Right kidney (tissue), 1 donor: ENCODE measurements at regions not wholly inside any gene's neighbourhood (a gene's known extent, or its start where the extent isn't known, plus 50 kb on each side); places are given as distances from the start of the nearest gene placed in this dataset.

Experiments
- DNase-seq: peaks from one replicate; pipeline ENCODE4 v3.0.0-alpha.2; 2016

DNA sequence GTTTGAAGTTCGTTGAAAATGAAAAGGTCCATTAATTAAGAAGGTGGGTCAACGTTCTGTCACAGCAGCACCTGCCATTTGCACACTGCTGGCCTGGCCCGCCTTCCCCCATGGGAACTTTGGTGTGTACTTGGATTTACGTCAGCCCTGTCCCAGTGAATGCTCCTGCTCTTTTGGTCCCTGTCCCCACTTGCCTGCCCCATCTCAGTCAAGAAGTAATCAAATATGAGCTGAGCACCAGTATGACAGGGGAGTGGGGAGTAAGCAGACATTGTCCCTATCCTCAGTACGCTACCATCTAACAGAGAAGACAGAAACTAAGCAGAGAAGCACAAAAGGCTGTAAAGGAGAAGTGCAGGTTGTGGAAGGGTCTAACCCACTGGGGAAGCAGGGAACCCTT is 65.1 kb downstream of the SLC4A3 start:
- DNase-seq, result no peak

DNA sequence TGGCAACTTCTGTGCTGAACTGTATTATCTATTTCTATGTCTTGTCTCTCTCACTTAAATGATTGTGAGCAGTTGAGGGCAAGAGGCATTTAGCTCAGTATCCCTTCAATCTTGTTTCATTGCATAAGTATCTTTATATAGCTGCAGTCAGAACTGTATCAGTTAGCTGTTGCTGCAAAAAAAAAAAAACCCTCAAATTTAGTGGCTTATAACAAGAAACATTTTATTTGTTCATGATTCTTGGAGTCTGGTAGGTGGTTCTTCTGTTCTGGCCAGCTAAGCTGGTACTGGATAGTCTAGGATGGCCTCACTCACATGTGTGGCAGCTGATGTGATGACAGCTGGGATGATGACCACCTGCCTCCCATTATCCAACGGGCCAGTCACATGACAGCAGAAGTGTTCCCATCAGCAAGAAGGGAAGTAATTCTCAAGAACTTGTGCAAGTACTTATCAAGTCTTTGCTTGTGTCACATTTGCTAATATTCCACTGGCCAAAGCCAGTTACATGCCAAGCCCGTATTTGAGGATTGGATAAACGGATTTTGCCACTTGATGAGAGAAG is 67.8 kb downstream of the SLC4A3 start:
- DNase-seq, result no peak

DNA sequence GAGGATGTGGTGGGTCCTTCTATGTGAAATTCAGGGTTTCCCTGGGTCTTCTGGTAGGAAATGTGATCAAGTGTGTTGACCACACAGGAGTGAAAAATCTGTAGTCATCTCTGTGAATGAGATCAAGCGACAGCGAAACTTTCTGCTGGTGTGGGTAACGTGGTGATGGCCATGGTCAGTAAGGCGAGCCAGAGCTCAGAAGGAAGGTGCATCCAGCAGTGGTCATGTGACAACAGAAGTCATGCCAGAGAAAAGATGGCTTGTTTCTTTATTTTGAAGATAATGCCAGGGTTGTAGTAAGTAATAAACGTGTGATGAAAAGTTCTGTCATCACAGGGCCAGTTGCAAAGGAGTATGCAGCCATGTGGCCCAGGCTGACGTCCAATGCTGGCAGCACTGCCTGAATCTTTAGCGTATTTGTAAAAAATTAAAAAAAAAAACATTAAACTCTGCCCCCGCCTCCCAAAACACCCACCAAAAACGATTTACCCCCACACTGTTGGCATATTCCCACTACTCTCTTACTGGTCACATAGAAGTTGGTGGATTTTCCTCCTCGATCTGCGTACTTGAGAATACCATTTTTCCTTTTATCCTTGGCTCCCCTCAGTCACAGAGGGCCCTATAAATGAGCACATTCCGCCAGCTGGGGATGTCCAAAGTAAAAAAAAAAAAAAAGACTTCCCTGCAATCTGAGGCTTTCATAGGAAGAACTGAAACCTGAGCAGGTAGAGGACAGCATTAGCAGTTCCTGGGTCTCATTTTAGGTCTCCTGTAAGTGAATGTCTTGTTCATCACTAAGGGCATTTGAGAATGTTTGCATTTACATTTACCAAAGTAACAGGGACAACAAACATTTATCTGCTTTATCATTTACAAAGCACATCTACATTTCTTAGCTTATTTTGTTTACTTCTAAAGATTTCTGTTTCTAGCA is 70.6 kb downstream of the SLC4A3 start:
- DNase-seq, result no peak

DNA sequence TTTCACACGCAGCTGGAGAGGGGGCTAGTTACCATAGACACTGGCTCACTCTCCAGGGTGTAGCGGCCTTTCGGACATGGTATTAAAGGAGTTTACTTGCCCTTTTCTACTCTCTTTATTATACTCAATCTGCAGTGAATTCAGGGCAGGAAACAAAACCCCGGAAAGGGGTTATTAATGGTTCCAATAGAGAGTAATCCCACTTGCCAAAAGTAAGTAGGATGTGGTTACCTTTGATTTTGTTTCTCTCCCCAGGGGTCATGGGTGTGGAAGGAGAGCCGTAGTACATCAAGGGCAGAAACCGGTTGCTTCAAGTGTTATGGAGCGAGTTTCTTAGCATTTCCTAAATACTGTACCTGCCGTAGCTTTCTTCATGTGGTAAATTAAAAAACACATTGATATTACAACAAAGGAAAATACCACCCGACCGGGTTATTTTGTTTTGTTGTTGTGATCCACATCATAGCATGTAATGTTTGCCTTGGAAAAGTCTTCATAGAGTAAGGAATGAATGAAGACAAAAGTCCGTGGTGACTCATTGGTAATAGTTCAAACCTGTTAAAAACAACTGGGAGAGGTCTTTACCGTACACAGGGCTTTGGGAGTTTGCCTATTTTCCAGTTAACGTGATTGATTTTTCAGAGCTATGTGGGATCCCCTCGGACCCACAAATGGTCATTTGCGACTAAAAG is 71.5 kb downstream of the SLC4A3 start:
- no peak for DNase-seq

DNA sequence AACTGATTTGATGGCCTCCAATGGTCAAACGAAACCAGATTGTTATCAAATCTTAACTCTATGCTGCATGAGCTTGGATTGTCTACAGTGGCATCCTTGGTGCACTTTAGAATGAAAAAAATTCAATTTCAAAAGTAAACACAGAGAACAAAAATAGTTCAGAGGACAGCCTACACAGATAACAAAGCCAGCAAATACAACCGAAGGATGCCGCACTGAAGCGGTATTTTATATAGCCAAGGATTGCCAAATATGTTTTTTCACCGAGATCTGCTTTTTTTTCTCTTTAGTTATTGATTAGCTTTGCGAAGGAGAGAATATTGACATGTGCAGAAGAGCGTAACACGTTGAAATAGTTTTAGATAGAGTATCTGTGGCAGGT is 72.0 kb downstream of the SLC4A3 start:
- no peak for DNase-seq

DNA sequence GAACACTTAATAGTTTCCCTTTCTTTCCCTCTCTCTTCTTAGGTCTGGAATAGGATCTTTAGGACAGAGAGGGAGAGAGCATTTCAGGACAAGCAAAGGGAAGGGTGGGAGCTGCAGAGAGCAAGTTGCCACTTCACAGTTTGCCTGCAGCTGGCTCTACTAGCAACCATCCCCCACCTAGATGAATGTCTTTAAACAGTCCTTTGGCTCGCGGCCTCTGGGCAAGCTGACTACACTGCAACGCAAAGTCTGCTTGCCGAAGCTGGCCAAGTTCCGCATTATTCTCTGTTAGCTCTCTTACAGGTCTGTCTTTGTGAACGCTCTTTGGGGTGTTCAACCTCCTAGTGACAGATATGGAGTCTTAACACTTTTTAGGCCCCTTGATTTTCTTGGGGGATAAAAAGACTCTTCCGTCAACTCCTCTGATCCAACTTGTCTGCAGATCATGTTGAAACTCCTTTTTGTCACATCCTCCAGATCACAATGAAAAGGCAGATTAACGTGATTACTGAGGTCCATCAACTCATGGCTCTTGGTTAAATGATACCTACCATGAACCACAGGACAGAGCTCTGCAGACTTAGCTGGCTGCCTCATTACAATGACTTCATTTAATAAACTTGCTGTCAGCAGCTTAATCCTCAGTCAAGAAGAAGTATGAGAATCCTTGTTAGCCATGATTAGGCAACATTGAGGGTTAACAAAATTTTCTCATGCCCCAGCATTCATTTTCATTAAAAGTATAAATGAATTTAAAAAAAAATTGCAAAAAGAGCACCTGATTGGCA is 74.6 kb downstream of the SLC4A3 start:
- no peak for DNase-seq

DNA sequence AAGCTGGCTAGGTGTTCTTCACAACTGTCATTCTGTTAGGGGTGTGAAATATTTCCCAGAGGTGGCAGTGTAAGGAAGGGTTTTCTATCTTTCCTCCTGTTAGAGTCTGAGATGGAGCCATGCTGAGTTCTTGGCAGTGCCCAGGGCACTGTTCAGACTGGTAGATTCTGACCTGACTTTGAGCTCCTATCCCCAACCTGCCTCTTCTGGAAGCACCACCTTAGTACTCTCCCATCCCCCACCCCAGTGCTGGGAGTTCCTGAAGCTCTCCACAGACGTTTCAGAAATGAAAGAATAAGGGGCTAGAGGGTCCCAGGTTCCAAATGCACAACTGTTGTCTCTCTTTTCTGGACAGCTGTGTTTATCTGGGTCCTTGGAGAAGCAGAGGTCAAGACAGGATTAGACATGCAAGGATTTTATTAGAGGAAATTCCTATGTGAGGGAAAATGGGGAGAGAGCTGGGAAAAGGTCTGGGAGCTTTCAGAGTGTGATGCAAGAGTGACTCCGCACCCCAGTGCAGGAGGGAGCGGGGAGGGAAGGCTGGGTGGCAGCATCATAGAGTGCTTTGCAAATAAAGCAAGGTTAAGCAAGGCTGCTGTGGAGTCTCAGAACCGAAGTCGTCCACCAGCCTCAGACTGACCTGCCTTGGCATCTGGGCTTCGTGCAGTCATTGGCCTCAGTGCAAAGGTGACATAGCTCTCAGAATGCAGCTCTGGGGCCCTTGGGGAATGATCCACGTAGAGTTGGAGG is 75.5 kb downstream of the SLC4A3 start:
- no peak for DNase-seq

DNA sequence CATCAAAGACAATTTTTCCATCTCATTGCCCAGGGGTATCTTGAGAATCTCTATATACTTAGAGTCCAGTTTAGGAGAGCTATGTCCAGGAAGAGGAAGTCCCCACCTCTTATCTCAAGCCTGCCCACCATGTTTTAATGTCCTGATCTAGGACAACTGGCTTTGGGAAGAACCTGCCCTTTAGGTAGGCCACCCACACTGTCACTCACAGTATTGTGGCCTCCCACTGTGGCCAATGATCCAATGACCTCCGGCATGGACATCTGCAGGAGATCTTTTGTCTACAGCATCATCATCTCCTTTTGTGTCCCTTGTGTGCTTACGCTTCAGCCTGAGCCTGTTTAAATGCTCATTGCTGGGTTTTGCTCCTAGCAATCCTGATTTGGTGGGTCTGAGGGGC is 77.4 kb downstream of the SLC4A3 start:
- DNase-seq, result no peak

DNA sequence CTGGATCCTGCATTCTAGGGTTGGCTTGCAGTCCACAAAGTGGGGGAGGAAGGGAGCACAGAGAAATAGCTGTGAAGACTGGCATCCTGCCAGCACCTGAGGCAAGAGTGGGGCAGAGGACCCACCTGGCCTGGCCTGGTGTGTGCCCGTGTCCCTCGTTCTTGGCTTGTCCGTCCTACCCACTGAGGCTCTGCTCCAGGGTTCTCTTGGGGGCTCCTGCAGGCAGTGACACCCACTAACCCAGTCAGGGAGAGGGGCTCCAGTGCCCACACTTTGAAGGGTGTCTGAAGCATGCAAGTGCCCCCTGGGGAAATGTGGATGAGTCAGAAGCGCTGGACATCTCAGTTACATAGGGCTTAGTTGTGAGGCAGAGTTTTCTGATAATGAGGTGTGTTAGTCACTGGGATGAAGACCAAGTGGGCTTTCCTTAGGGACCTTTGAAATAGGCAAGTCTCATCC is 79.4 kb downstream of the SLC4A3 start:
- DNase-seq, result no peak

DNA sequence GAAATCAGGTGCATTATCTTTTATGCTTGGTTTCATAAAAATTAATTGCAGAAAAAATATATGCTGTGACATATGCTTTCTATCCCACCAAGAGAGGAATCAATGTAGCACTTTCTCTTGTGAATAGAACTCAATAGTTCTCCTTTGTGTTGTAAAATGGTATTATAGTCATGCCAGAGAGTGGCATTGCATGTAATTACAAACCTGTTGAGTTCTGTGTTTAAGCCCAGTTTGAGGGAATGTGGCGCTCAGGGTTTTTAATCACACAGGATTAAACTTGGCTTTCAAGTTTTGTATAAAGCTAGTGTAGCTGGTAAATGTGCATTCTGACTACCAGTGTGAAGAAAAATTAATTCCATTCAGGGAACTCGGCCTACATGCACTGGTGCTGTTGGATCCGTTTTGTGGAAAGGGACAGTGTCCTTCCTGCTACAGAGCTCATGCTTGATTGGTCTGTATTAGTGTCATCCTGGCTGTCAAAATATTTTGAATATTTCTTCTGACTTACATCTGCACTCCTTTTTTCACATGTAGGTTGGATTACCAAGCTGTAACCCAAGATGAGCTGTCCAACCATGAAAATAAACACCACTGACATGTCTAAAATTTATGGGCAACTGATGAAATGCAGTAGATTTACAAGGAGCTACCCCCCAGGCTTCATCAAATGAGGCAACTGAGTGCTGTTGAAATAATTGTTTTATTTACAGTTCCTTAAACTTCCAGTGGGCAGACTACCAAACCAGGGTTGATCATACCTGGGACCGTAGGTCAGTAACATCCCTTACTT is 80.3 kb downstream of the SLC4A3 start:
- DNase-seq, result no peak

DNA sequence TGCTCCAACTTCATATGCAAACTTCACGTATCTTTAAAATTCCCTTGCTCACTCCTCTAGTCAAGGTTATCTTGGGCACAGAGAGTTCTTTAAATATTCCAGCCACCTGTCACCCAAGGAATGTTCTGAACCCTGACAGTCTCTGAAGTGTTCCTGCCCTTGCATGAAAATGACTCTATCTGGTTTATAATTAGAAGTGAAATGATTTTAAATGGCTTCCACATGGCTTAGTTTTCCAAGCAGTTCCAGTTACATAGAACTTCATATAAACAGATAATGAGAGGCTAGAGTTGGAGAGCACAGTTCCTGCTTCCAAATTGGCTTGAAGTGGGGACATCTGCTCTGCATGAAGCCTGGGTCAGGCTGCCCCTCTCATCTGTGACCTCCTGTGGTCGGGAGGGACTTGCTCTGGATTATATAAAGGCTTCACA is 81.9 kb downstream of the SLC4A3 start:
- DNase-seq, result no peak

DNA sequence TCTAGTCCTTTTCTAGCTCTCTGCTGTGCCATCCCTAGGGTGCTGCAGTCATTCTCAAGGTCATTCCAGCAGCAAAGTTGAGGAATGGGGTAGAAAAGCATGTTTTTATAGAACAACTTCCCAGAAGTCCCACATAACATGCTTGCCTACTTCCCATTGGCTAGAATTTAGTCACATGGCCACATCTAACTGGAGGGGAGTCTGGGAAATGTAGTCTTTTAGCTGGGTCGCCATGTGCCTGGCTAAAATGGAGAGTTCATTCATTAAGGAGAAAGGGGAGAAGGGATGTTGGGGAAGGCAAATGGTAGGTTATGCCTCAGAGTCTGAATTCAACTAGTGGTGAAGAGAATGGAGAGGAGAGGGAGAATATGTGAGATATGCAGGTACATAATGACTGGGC is 85.7 kb downstream of the SLC4A3 start:
- DNase-seq, result no peak

DNA sequence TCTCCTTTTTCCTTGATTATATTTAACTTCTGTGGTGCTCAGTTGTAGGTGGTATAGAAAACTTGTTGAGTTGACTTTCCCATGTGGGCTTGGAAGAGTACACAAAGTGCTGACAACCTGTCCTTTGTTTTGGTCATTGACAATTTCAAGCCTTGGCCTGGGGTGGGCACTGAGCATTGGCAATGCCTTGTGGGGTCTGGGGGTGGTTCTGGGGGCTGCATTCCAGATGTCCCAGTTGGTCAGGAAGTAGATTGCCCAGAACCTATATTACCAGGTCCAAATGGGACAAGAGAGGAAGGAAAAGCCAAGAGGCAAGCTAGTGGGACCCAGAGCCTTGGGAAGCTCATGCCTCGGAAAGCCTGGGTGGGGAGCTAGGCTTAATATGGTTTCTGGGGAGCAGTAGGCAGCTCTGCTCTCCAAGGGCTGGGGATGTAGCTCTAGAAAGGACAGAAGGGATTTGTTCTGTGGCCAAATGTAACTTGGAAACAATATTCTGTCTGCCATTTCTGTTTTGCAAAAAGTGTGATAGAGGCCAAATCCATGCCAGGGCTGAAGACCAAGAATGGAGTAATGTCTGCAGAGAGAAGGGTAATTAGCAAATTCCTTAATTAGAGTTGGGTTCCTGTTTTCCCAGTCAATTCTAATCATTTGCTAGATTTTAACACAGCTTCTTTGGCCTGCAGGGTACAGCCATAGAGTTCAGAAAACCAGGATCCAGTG is 87.4 kb downstream of the SLC4A3 start:
- no peak for DNase-seq

DNA sequence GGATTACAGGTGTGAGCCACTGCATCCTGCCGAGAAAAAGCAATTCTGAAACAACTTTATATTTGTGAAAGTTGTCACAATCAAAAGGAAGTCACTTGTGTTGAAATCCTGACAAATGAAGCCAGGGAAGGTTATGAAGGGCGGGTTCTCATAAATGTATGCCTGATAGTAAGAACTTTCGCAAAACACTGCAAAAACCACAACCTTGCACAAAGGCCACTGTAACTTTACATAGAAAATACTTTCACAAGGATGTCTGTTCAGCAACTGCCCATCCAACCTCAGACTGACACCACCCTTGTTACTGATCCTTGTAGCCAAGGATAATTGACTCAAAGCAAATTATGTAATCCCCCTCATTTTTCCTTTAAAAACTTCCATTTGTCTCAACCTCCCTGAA is 90.6 kb downstream of the SLC4A3 start:
- DNase-seq, result no peak

DNA sequence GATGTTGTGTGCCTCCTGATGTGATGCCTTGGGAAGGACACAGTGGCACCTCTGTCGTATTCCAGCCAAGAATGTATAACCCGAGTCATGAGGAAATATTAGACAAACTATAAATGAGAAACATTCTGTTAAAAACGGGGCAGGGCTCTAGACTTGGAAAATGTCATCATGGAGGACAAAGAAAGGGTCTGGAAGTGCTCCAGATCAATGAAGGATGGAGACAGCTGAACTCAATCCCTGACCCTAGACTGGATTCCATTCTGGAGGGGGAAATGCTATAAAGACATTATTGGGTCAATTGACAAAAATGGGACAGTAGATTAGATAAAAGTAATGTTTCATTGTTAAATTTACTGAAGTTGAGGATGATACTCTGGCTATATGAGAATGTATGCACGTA is 92.1 kb downstream of the SLC4A3 start:
- DNase-seq, result no peak

DNA sequence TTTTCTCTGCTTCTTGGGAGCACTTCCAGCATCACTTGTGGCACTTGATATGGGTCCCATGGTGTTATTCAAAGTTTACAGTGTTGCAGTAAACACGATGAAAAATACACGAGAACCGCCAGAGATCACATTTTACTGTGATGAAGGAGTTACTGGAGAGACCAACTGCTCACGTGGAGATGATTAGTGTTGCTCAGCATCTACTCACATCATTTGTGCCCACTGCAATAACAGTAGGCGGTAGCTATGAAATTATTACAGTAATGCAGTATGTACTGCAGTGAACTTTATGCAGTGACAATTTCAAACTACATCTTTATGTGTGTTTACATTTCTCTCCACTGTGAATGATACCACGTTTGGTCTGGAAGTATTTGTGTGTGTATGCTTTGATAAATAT is 93.5 kb downstream of the SLC4A3 start:
- no peak for DNase-seq

DNA sequence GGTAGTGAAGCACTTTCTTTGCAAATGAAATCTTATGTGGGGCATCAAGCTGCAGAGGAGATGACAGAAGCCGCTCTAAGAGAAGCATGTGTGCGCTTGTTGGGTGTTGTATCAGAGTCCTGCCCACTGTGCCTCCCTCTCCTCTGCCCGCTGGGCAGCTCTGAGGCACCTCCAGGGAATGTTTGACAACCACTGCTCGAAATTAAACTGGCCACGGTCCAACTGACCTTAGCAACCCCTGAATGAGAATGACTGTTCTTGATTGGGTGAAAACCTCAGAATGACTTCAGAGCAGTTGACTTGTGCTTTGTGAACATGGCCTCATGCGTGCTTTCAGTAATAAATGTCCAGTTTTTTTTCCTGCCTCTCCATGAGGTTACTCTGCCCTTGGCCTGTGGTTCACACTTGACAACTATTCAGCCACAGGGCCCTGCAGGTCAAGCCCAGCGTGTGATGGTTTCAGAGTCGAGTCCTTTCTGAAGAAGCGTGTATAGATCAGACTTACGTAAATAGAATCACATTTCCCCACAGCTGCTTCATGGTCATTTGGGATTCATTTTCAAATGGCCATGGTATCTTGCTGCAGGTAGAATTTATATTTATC is 94.9 kb downstream of the SLC4A3 start:
- no peak for DNase-seq

DNA sequence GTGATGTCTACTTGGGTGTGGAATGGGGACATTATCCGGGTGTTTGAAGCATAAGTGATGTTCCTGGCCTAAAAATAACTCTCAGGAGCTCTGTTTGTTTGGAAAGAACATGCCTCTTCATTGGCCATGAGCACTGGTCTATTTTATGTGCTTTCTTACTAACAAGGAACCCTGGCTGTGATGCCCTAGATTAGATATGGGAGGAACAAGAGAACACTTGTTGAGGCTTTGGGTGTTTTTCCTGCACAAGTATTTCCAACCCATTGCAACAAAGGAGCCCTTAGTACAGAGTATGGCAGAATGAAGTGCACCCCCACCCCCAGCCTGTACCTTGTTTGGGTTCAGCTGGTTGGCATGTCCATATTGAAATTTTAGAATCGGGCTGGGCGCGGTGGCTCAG is 95.9 kb downstream of the SLC4A3 start:
- no peak for DNase-seq

DNA sequence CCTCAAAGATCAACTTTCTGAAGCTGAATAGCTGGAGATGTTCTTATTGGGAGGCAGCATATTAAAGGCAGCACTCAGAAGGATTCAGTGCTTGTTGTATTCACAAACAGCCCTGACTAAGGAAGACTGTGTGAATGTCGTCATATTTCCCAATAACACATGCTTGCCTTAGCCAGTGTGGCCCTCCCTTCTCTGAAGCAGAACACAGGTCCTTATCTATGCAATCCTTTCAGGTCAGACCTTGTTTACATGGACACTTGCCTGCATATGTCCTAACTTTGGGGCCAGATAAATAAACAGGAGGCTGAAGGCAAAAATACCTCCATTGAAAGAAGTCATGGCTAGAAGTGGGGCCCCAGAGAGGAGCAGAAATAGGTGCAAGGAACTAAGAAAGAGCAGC is 97.2 kb downstream of the SLC4A3 start:
- DNase-seq, result no peak

DNA sequence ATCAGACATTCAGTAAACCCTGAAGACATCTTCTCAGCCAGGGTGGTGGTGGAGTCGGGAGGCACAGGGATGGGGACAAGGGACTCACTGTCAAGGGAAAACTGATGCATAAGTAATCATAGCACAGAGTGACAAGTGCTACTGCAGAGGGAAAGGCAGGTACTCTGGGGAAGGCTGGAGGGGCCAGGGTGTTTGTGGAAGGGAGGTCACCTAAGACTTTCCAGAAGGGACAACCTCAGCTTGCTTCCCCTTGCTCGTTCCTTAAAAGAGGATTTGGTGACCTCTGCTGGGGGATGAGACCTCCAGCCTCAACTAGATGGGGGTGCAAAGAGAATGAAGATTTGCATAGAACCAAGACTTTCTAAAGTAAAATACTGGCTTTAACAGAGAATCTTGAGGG is 99.5 kb downstream of the SLC4A3 start:
- no peak for DNase-seq
